ENCODE measurements at regions not wholly inside any gene's neighbourhood (a gene's known extent, or its start where the extent isn't known, plus 50 kb on each side); places are given as distances from the start of the nearest gene placed in this dataset.

- Histone ChIP-seq H3K79me2 (replicated peaks; ENCODE audit: insufficient read depth, low read length) (no peaks in the 10 kb centered on the region), H3K27ac (ENCODE audit: low read length) (no peak overlapping the region), H3K4me3 (ENCODE audit: low read length) (no peak overlapping the region), H3K9ac (ENCODE audit: low read length) (no peak overlapping the region), H3K9me3 (ENCODE audit: low read length) (no peaks in the 10 kb centered on the region), H3K36me3 (ENCODE audit: insufficient read depth, low read length) (no peaks in the 10 kb centered on the region), H3K9me2 (ENCODE audit: insufficient read depth, low read length) (no peaks in the 10 kb centered on the region), H2AFZ (ENCODE audit: low read depth, low read length) (no peak overlapping the region), H3K4me2 (ENCODE audit: low read length) (no peak overlapping the region), H3F3A (ENCODE audit: insufficient read depth, low read length, poor library complexity, severe bottlenecking) (no peaks in the 10 kb centered on the region), H4K20me1 (ENCODE audit: insufficient read depth) (no peaks in the 10 kb centered on the region), H3K27me3 (ENCODE audit: insufficient read depth, low read depth, low read length) (no peaks in the 10 kb centered on the region)
- TF ChIP-seq EP300 (conservative IDR thresholded peaks at IDR 0.05; ENCODE audit: poor library complexity, severe bottlenecking) = no peak
- TF ChIP-seq RAD21 (conservative IDR thresholded peaks at IDR 0.05) = no peak
These were observed 743.9 kb upstream of the GOLIM4 start for GRCh38 chr3:168839653-168840052.

GRCh38 chr3:168834558-168834957 is 738.8 kb upstream of the GOLIM4 start:
- no peak overlapping the region for H3K9ac ChIP-seq (ENCODE audit: low read length)
- TF ChIP-seq TAF1 (IDR thresholded peaks at IDR 0.05; ENCODE audit: low read depth) (no peak), POLR2AphosphoS5 (IDR thresholded peaks at IDR 0.05) (no peak), SMC3 (conservative IDR thresholded peaks at IDR 0.05; ENCODE audit: poor library complexity) (no peak), REST (IDR thresholded peaks at IDR 0.05; ENCODE audit: borderline replicate concordance) (no peak), RAD21 (conservative IDR thresholded peaks at IDR 0.05) (no peak), EZH2 (IDR thresholded peaks at IDR 0.05; ENCODE audit: borderline replicate concordance, insufficient read depth, low read length, poor library complexity, severe bottlenecking) (no peak), CTCF (IDR thresholded peaks at IDR 0.05; ENCODE audit: poor library complexity, severe bottlenecking) (no peak), MXI1 (conservative IDR thresholded peaks at IDR 0.05; ENCODE audit: poor library complexity, severe bottlenecking) (no peak), EP300 (conservative IDR thresholded peaks at IDR 0.05; ENCODE audit: poor library complexity, severe bottlenecking) (no peak)

GRCh38 chr3:168828943-168829342 is 733.2 kb upstream of the GOLIM4 start:
- Histone ChIP-seq H2AFZ (ENCODE audit: low read depth, low read length) (no peak overlapping the region), H3K9ac (ENCODE audit: low read length) (no peak overlapping the region), H3K4me2 (ENCODE audit: low read length) (peak overlapping the region; percentile 44), H3K36me3 (ENCODE audit: insufficient read depth, low read length) (no peaks in the 10 kb centered on the region), H3K27ac (ENCODE audit: low read length) (peak overlapping the region; percentile 35), H3K4me3 (ENCODE audit: low read length) (peak overlapping the region; percentile 40), H3K27me3 (ENCODE audit: insufficient read depth, low read depth, low read length) (no peaks in the 10 kb centered on the region), H3K9me3 (ENCODE audit: low read length) (no peaks in the 10 kb centered on the region), H3K79me2 (replicated peaks; ENCODE audit: insufficient read depth, low read length) (no peaks in the 10 kb centered on the region), H3F3A (ENCODE audit: insufficient read depth, low read length, poor library complexity, severe bottlenecking) (peaks cover 18% of the 10 kb centered on the region), H4K20me1 (ENCODE audit: insufficient read depth) (no peaks in the 10 kb centered on the region), H3K9me2 (ENCODE audit: insufficient read depth, low read length) (no peaks in the 10 kb centered on the region)
- TF ChIP-seq EZH2 (IDR thresholded peaks at IDR 0.05; ENCODE audit: borderline replicate concordance, insufficient read depth, low read length, poor library complexity, severe bottlenecking) = no peak
- no peak for TF ChIP-seq SMC3 (conservative IDR thresholded peaks at IDR 0.05; ENCODE audit: poor library complexity)
- no peak for TF ChIP-seq CTCF (IDR thresholded peaks at IDR 0.05; ENCODE audit: poor library complexity, severe bottlenecking)
- no peak for TF ChIP-seq TAF1 (IDR thresholded peaks at IDR 0.05; ENCODE audit: low read depth)
- peak; percentile 49 for TF ChIP-seq REST (IDR thresholded peaks at IDR 0.05; ENCODE audit: borderline replicate concordance)
- peak; percentile 93 for TF ChIP-seq EP300 (conservative IDR thresholded peaks at IDR 0.05; ENCODE audit: poor library complexity, severe bottlenecking)
- TF ChIP-seq POLR2AphosphoS5 (IDR thresholded peaks at IDR 0.05) = peak; percentile 92
- TF ChIP-seq RAD21 (conservative IDR thresholded peaks at IDR 0.05) = no peak
- no peak for TF ChIP-seq MXI1 (conservative IDR thresholded peaks at IDR 0.05; ENCODE audit: poor library complexity, severe bottlenecking)

More at GRCh38 chr3:168834558-168834957, 738.8 kb upstream of the GOLIM4 start:
- H2AFZ ChIP-seq (ENCODE audit: low read depth, low read length) = no peak overlapping the region
- no peaks in the 10 kb centered on the region for H3K27me3 ChIP-seq (ENCODE audit: insufficient read depth, low read depth, low read length)
- no peaks in the 10 kb centered on the region for H4K20me1 ChIP-seq (ENCODE audit: insufficient read depth)
- H3K79me2 ChIP-seq (replicated peaks; ENCODE audit: insufficient read depth, low read length) = no peaks in the 10 kb centered on the region
- H3K4me2 ChIP-seq (ENCODE audit: low read length) = no peak overlapping the region
- no peaks in the 10 kb centered on the region for H3K36me3 ChIP-seq (ENCODE audit: insufficient read depth, low read length)
- H3K27ac ChIP-seq (ENCODE audit: low read length) = no peak overlapping the region
- H3K9me2 ChIP-seq (ENCODE audit: insufficient read depth, low read length) = no peaks in the 10 kb centered on the region
- no peaks in the 10 kb centered on the region for H3K9me3 ChIP-seq (ENCODE audit: low read length)
- H3K4me3 ChIP-seq (ENCODE audit: low read length) = no peak overlapping the region
- H3F3A ChIP-seq (ENCODE audit: insufficient read depth, low read length, poor library complexity, severe bottlenecking) = peaks cover 3% of the 10 kb centered on the region
